Keratinocyte (primary cell): ENCODE measurements at regions not wholly inside any gene's neighbourhood (a gene's known extent, or its start where the extent isn't known, plus 50 kb on each side); places are given as distances from the start of the nearest gene placed in this dataset.

ENCODE experiments used
- CTCF ChIP-seq, 3 experiments: IDR thresholded peaks in 1 of 3; conservative IDR thresholded peaks in 1 of 3; optimal IDR thresholded peaks in 1 of 3; 2 replicates in 2 of 3; 3 replicates in 1 of 3; pipeline versions ENCODE3 to v1.5.1; 2011; ENCODE audit warnings: low read length in 3 of 3, mild to moderate bottlenecking in 3 of 3, moderate library complexity in 2 of 3, control low read depth in 1 of 3, inconsistent platforms in 1 of 3; ENCODE audit not compliant: insufficient read depth in 2 of 3; ENCODE audit errors: extremely low read depth in 1 of 3
- EZH2 ChIP-seq: IDR thresholded peaks from one replicate; pipeline ENCODE4 v1.6.1; 2012; ENCODE audit warnings: inconsistent platforms, mild to moderate bottlenecking, low read length, moderate library complexity

- TF ChIP-seq CTCF (optimal IDR thresholded peaks at IDR 0.05 in 1 of 3, IDR thresholded peaks at IDR 0.05 in 1 of 3, conservative IDR thresholded peaks at IDR 0.05 in 1 of 3; ENCODE audit: extremely low read depth in 1 of 3, insufficient read depth in 2 of 3, low read length in 3 of 3) (no peak), EZH2 (no peak)
Measured at GRCh38 chr5:74421377-74421776, 219.2 kb downstream of the ENC1 start.
